Adrenal gland (tissue), 5 donors: ENCODE measurements at regions not wholly inside any gene's neighbourhood (a gene's known extent, or its start where the extent isn't known, plus 50 kb on each side); places are given as distances from the start of the nearest gene placed in this dataset.

Experiments
- CTCF ChIP-seq, 6 experiments: fragments of 450-650 bp in 4 of 6; fragments of 200-600 bp in 2 of 6; sonication (generic) in 1 of 6; IDR thresholded peaks; 1 replicate in 5 of 6; 2 replicates in 1 of 6; pipeline versions ENCODE4 v1.5.1 to v1.8.0; 2016 to 2021; ENCODE audit warnings: antibody characterized with exemption in 6 of 6, mild to moderate bottlenecking in 2 of 6, moderate library complexity in 1 of 6
- POLR2A ChIP-seq, 2 donors: fragments of 450-650 bp; IDR thresholded peaks; one replicate each; pipeline ENCODE4 v1.6.1; 2017; ENCODE audit warnings: antibody characterized with exemption in 2 of 2, mild to moderate bottlenecking in 2 of 2, moderate library complexity in 1 of 2
- donor health status: DM: no; HTN: no; CAD: no.

- TF ChIP-seq CTCF (IDR thresholded peaks at IDR 0.05) (no peak), POLR2A (IDR thresholded peaks at IDR 0.05) (no peak)
These were observed 2102.9 kb downstream of the NCAM2 start for GRCh38 chr21:23101111-23101510.
